ENCODE measurements at regions not wholly inside any gene's neighbourhood (a gene's known extent, or its start where the extent isn't known, plus 50 kb on each side); places are given as distances from the start of the nearest gene placed in this dataset.
"Not testable (repeated sequence)": the region's sequence is repeated elsewhere in the genome, so short reads cannot be mapped to it uniquely, and the experiment has no call there.

- Mint-ChIP-seq H3K4me3 (no peak overlapping the region), H3K36me3 (ENCODE audit: low read depth) (peaks cover 2% of the 10 kb centered on the region), H3K27ac (no peak overlapping the region), H3K4me1 (ENCODE audit: low read depth) (no peaks in the 10 kb centered on the region), H3K27me3 (peaks cover 3% of the 10 kb centered on the region), H3K9me3 (peaks cover 16% of the 10 kb centered on the region)
- CTCF ChIA-PET, result no interaction called here
- no peak for TF ChIP-seq CTCF (IDR thresholded peaks at IDR 0.05)
- intact Hi-C loops (cut with micrococcal nuclease), result no loop called here
- no peak for ATAC-seq
- no peak for DNase-seq
- POLR2A ChIA-PET, result no interaction called here
These were observed 239.3 kb upstream of the SGCD start for GRCh38 chr5:156087577-156088110.

GRCh38 chr5:156089955-156090940 lies 236.7 kb upstream of the SGCD start:
- H3K4me3 Mint-ChIP-seq; H3K27me3 Mint-ChIP-seq; intact Hi-C loops (cut with micrococcal nuclease); POLR2A ChIA-PET; H3K27ac Mint-ChIP-seq; H3K4me1 Mint-ChIP-seq (ENCODE audit: low read depth); H3K36me3 Mint-ChIP-seq (ENCODE audit: low read depth); CTCF ChIA-PET; ATAC-seq; DNase-seq: not testable (repeated sequence)
- H3K9me3 Mint-ChIP-seq, result peaks cover 16% of the 10 kb centered on the region

- CTCF ChIA-PET, result no interaction called here
- intact Hi-C loops (cut with micrococcal nuclease), result no loop called here
- Mint-ChIP-seq H3K4me1 (ENCODE audit: low read depth) (no peaks in the 10 kb centered on the region), H3K27ac (no peak overlapping the region), H3K9me3 (peaks cover 16% of the 10 kb centered on the region), H3K4me3 (no peak overlapping the region), H3K36me3 (ENCODE audit: low read depth) (peaks cover 2% of the 10 kb centered on the region), H3K27me3 (no peaks in the 10 kb centered on the region)
- POLR2A ChIA-PET, result no interaction called here
- TF ChIP-seq CTCF (IDR thresholded peaks at IDR 0.05), result no peak
- DNase-seq, result no peak
- ATAC-seq, result no peak
These were observed 233.9 kb upstream of the SGCD start for GRCh38 chr5:156093024-156093423.

- Mint-ChIP-seq H3K36me3 (ENCODE audit: low read depth) (peaks cover 2% of the 10 kb centered on the region), H3K27ac (no peak overlapping the region), H3K4me3 (no peak overlapping the region), H3K9me3 (peaks cover 16% of the 10 kb centered on the region), H3K27me3 (no peaks in the 10 kb centered on the region), H3K4me1 (ENCODE audit: low read depth) (no peaks in the 10 kb centered on the region)
- ATAC-seq, result no peak
- no peak for DNase-seq
- intact Hi-C loops (cut with micrococcal nuclease), result no loop called here
- TF ChIP-seq CTCF (IDR thresholded peaks at IDR 0.05), result no peak
- ChIA-PET POLR2A (no interaction called here), CTCF (no interaction called here)
These were observed 233.0 kb upstream of the SGCD start for GRCh38 chr5:156094001-156094400.

GRCh38 chr5:156095709-156096241 lies 231.2 kb upstream of the SGCD start:
- H3K36me3 Mint-ChIP-seq (ENCODE audit: low read depth), result no peaks in the 10 kb centered on the region
- no peak overlapping the region for H3K27ac Mint-ChIP-seq
- peaks cover 2% of the 10 kb centered on the region for H3K9me3 Mint-ChIP-seq
- DNase-seq (no peak), ATAC-seq (no peak)
- intact Hi-C loops (cut with micrococcal nuclease), result no loop called here
- no peaks in the 10 kb centered on the region for H3K4me1 Mint-ChIP-seq (ENCODE audit: low read depth)
- ChIA-PET POLR2A (no interaction called here), CTCF (no interaction called here)
- H3K27me3 Mint-ChIP-seq, result no peaks in the 10 kb centered on the region
- no peak for TF ChIP-seq CTCF (IDR thresholded peaks at IDR 0.05)
- no peak overlapping the region for H3K4me3 Mint-ChIP-seq

Measured in activated CD8-positive, alpha-beta T cell treated with anti-CD3 and anti-CD28 coated beads for 36 hours (primary cell).